ENCODE measurements at regions not wholly inside any gene's neighbourhood (a gene's known extent, or its start where the extent isn't known, plus 50 kb on each side); places are given as distances from the start of the nearest gene placed in this dataset.

GRCh38 chr4:117968606-117969005 is 65.7 kb upstream of the NDST3 start:
- TF ChIP-seq EZH2 (IDR thresholded peaks at IDR 0.05; ENCODE audit: borderline replicate concordance, low read length) = no peak
- no peak for TF ChIP-seq CTCF (conservative IDR thresholded peaks at IDR 0.05 in 1 of 2, IDR thresholded peaks at IDR 0.05 in 1 of 2; ENCODE audit: extremely low read depth in 1 of 2, insufficient read depth in 1 of 2, low read depth in 1 of 2, low read length in 2 of 2)
